CD4-positive, alpha-beta T cell (primary cell): ENCODE measurements at regions not wholly inside any gene's neighbourhood (a gene's known extent, or its start where the extent isn't known, plus 50 kb on each side); places are given as distances from the start of the nearest gene placed in this dataset.

Experiments used
- ATAC-seq: fragments of 200-7000 bp; cut with Tn5 transposase; one replicate; pipeline ENCODE4 v1.10.0; 2022; ENCODE audit warnings: mild to moderate bottlenecking; ENCODE audit not compliant: poor library complexity
- CTCF ChIA-PET: fragments of 350-600 bp; sonication (Branson Sonifier 250); formaldehyde crosslinking; loops from one replicate; lab custom pipeline; 2021; ENCODE audit warnings: antibody characterized with exemption, inconsistent platforms; lab: Charles Lee
- POLR2A ChIA-PET: fragments of 350-600 bp; sonication (Branson Sonifier 250); formaldehyde crosslinking; loops from one replicate; lab custom pipeline; 2021; ENCODE audit warnings: antibody characterized with exemption, inconsistent platforms; lab: Charles Lee
- DNase-seq, 14 experiments: peaks; one replicate each; pipeline ENCODE4 v3.0.0-alpha.2; 2013 to 2020; ENCODE audit warnings: mixed read lengths in 2 of 14
- H3K27ac ChIP-seq, 2 donors: one replicate each; pipeline versions ENCODE4 v1.5.1 to v1.7.0; 2013; ENCODE audit warnings: low read length in 2 of 2, low read depth in 1 of 2, mild to moderate bottlenecking in 1 of 2
- H3K27me3 ChIP-seq, 2 experiments: 1 replicate in 1 of 2; 2 replicates in 1 of 2; pipeline versions ENCODE4 v1.6.1 to v1.7.0; 2013; ENCODE audit warnings: low read length in 2 of 2, control low read depth in 1 of 2, mild to moderate bottlenecking in 1 of 2, moderate library complexity in 1 of 2; ENCODE audit not compliant: insufficient read depth in 2 of 2, control insufficient read depth in 1 of 2
- H3K36me3 ChIP-seq: one replicate; pipeline ENCODE4 v1.6.1; 2013; ENCODE audit warnings: low read length, control low read depth; ENCODE audit not compliant: insufficient read depth
- H3K4me1 ChIP-seq: one replicate; pipeline ENCODE4 v1.6.1; 2013; ENCODE audit warnings: low read length, control low read depth; ENCODE audit not compliant: insufficient read depth
- H3K4me3 ChIP-seq: one replicate; pipeline ENCODE4 v1.5.1; 2013; ENCODE audit warnings: mild to moderate bottlenecking, low read length, moderate library complexity
- H3K9me3 ChIP-seq, 2 experiments: 1 replicate in 1 of 2; 2 replicates in 1 of 2; pipeline versions ENCODE4 v1.6.1 to v1.7.0; 2013; ENCODE audit warnings: low read length in 2 of 2, mild to moderate bottlenecking in 2 of 2, control low read depth in 1 of 2, moderate library complexity in 1 of 2; ENCODE audit not compliant: control insufficient read depth in 1 of 2, insufficient read depth in 1 of 2
- H3K27ac Mint-ChIP-seq: one replicate; pipeline ENCODE4 v1.8.0; 2020; ENCODE audit warnings: mixed read lengths
- H3K27me3 Mint-ChIP-seq: one replicate; pipeline ENCODE4 v1.8.0; 2021; ENCODE audit warnings: mixed read lengths
- H3K36me3 Mint-ChIP-seq: one replicate; pipeline ENCODE4 v1.8.0; 2021; ENCODE audit warnings: low read depth, mixed read lengths
- H3K4me1 Mint-ChIP-seq: one replicate; pipeline ENCODE4 v1.8.0; 2021; ENCODE audit warnings: low read depth, mixed read lengths
- H3K4me3 Mint-ChIP-seq: one replicate; pipeline ENCODE4 v1.8.0; 2020; ENCODE audit warnings: mild to moderate bottlenecking, mixed read lengths
- H3K9me3 Mint-ChIP-seq: one replicate; pipeline ENCODE4 v1.8.0; 2020; ENCODE audit warnings: mixed read lengths
- intact Hi-C, 2 experiments: fragments of 100-400 bp; cut with DNase I in 1 of 2; cut with micrococcal nuclease in 1 of 2; formaldehyde crosslinking; loops; one replicate each; pipeline versions ENCODE4 v1.15.1 to v1.9.0; 2023 to 2025; cut with DNase I, micrococcal nuclease
- TF ChIP-seq, protein P1 (sequence below): fragments of 200-600 bp; IDR thresholded peaks from one replicate; pipeline ENCODE4 v1.8.0; 2022; ENCODE audit warnings: antibody characterized with exemption, mild to moderate bottlenecking

GRCh38 chr13:105368781-105369180, 1166.7 kb downstream of the EFNB2 start:
- no peak overlapping the region for H3K27ac Mint-ChIP-seq
- no peaks in the 10 kb centered on the region for H3K36me3 Mint-ChIP-seq
- DNase-seq: no peak
- no peak for ATAC-seq
- H3K27me3 ChIP-seq: no peaks in the 10 kb centered on the region
- no peaks in the 10 kb centered on the region for H3K4me1 Mint-ChIP-seq
- intact Hi-C loops: no loop called here
- H3K9me3 ChIP-seq: no peaks in the 10 kb centered on the region
- no peaks in the 10 kb centered on the region for H3K4me1 ChIP-seq
- H3K4me3 Mint-ChIP-seq: no peak overlapping the region
- H3K4me3 ChIP-seq: no peak overlapping the region
- TF ChIP-seq, protein P1, sequence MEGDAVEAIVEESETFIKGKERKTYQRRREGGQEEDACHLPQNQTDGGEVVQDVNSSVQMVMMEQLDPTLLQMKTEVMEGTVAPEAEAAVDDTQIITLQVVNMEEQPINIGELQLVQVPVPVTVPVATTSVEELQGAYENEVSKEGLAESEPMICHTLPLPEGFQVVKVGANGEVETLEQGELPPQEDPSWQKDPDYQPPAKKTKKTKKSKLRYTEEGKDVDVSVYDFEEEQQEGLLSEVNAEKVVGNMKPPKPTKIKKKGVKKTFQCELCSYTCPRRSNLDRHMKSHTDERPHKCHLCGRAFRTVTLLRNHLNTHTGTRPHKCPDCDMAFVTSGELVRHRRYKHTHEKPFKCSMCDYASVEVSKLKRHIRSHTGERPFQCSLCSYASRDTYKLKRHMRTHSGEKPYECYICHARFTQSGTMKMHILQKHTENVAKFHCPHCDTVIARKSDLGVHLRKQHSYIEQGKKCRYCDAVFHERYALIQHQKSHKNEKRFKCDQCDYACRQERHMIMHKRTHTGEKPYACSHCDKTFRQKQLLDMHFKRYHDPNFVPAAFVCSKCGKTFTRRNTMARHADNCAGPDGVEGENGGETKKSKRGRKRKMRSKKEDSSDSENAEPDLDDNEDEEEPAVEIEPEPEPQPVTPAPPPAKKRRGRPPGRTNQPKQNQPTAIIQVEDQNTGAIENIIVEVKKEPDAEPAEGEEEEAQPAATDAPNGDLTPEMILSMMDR: no peak
- no peaks in the 10 kb centered on the region for H3K27me3 Mint-ChIP-seq
- ChIA-PET POLR2A (no interaction called here), CTCF (no interaction called here)
- peaks cover 2% of the 10 kb centered on the region for H3K9me3 Mint-ChIP-seq
- H3K27ac ChIP-seq: no peak overlapping the region
- no peaks in the 10 kb centered on the region for H3K36me3 ChIP-seq

- H3K27ac ChIP-seq: no peak overlapping the region
- no peaks in the 10 kb centered on the region for H3K4me1 ChIP-seq
- ChIA-PET POLR2A (no interaction called here), CTCF (interaction anchor here (0.7 kb wide), 1 partner anchor 39 kb away, joined by 4 read pairs; no protein-coding TSS in a partner anchor)
- H3K36me3 Mint-ChIP-seq: no peaks in the 10 kb centered on the region
- no peaks in the 10 kb centered on the region for H3K36me3 ChIP-seq
- peaks cover 2% of the 10 kb centered on the region for H3K9me3 Mint-ChIP-seq
- intact Hi-C loops: no loop called here
- DNase-seq (no peak), ATAC-seq (no peak)
- no peaks in the 10 kb centered on the region for H3K27me3 ChIP-seq
- TF ChIP-seq, protein P1: no peak
- no peak overlapping the region for H3K27ac Mint-ChIP-seq
- H3K4me3 Mint-ChIP-seq: no peak overlapping the region
- H3K4me1 Mint-ChIP-seq: no peaks in the 10 kb centered on the region
- no peaks in the 10 kb centered on the region for H3K27me3 Mint-ChIP-seq
- no peak overlapping the region for H3K4me3 ChIP-seq
- H3K9me3 ChIP-seq: no peaks in the 10 kb centered on the region
Measured at GRCh38 chr13:105365831-105366230, 1169.6 kb downstream of the EFNB2 start.

DNA sequence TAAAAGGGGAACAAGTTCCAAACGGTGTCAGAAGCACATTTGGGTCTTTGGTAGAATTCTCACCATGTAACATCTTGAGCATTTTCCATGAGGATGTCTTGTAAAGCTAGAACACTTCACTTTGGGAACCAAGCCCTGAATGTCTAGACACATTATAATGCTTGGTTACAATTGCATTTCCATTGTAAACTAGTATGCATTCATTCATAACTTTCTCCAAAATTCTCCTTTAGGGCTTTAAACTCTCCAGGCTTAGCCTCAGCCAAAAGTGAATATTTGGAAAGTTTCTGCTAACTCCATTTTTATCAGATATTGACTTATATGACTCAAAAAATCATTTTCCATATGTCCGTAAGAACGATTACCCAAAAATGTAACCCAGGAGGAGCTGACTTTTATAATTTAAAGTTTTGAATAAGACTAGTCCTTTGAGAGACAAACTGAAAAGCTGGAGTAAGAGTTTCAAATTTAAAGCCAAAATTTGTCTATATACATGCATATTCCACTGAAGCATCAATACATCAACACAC, 1170.4 kb downstream of the EFNB2 start:
- ChIA-PET CTCF (no interaction called here), POLR2A (no interaction called here)
- TF ChIP-seq, protein P1: no peak
- H3K27me3 Mint-ChIP-seq: no peaks in the 10 kb centered on the region
- no peaks in the 10 kb centered on the region for H3K4me1 ChIP-seq
- H3K36me3 Mint-ChIP-seq: no peaks in the 10 kb centered on the region
- H3K4me3 Mint-ChIP-seq: no peak overlapping the region
- ATAC-seq: no peak
- H3K27me3 ChIP-seq: no peaks in the 10 kb centered on the region
- H3K27ac Mint-ChIP-seq: no peak overlapping the region
- no peaks in the 10 kb centered on the region for H3K9me3 ChIP-seq
- H3K27ac ChIP-seq: no peak overlapping the region
- H3K36me3 ChIP-seq: no peaks in the 10 kb centered on the region
- H3K9me3 Mint-ChIP-seq: peaks cover 2% of the 10 kb centered on the region
- H3K4me3 ChIP-seq: no peak overlapping the region
- no peaks in the 10 kb centered on the region for H3K4me1 Mint-ChIP-seq
- intact Hi-C loops: no loop called here
- no peak for DNase-seq
